Stimulated activated CD4-positive, alpha-beta T cell treated with anti-CD3 and anti-CD28 coated beads, TNF-alpha, amount 100 ng/mL, for 4 hours (primary cell): ENCODE measurements at regions not wholly inside any gene's neighbourhood (a gene's known extent, or its start where the extent isn't known, plus 50 kb on each side); places are given as distances from the start of the nearest gene placed in this dataset.
"Not testable (repeated sequence)": the region's sequence is repeated elsewhere in the genome, so short reads cannot be mapped to it uniquely, and the experiment has no call there.

Source experiments
- DNase-seq, 3 experiments: peaks; one replicate each; pipeline ENCODE4 v3.0.0-alpha.2; 2020; ENCODE audit warnings: low read depth in 3 of 3

GRCh38 chr4:140249351-140249750 is 95.4 kb upstream of the MAML3 start:
- DNase-seq = no peak

- no peak for DNase-seq
Measured at GRCh38 chr4:140247237-140247636, 93.3 kb upstream of the MAML3 start.

- DNase-seq = no peak
Measured at GRCh38 chr4:140246216-140246615, 92.2 kb upstream of the MAML3 start.

- DNase-seq = no peak
Measured at GRCh38 chr4:140244328-140244727, 90.3 kb upstream of the MAML3 start.

GRCh38 chr4:140243278-140243753 is 89.3 kb upstream of the MAML3 start:
- no peak for DNase-seq

- DNase-seq = no peak
Measured at GRCh38 chr4:140242357-140243277, 88.6 kb upstream of the MAML3 start.

GRCh38 chr4:140240237-140240636 is 86.3 kb upstream of the MAML3 start:
- DNase-seq = no peak

- DNase-seq = no peak
Measured at GRCh38 chr4:140239311-140239710, 85.3 kb upstream of the MAML3 start.

- DNase-seq = no peak
Measured at GRCh38 chr4:140238351-140239056, 84.5 kb upstream of the MAML3 start.

GRCh38 chr4:140237616-140238350 is 83.8 kb upstream of the MAML3 start:
- no peak for DNase-seq

GRCh38 chr4:140236654-140237169 is 82.7 kb upstream of the MAML3 start:
- DNase-seq = no peak

- DNase-seq = no peak
Measured at GRCh38 chr4:140234697-140235060, 80.7 kb upstream of the MAML3 start.

- no peak for DNase-seq
Measured at GRCh38 chr4:140233791-140234696, 80.1 kb upstream of the MAML3 start.

GRCh38 chr4:140229881-140230280 is 75.9 kb upstream of the MAML3 start:
- DNase-seq = no peak

GRCh38 chr4:140227286-140227685 is 73.3 kb upstream of the MAML3 start:
- DNase-seq = no peak

GRCh38 chr4:140223056-140223810 is 69.2 kb upstream of the MAML3 start:
- DNase-seq = no peak

GRCh38 chr4:140222171-140222570 is 68.2 kb upstream of the MAML3 start:
- no peak for DNase-seq

- no peak for DNase-seq
Measured at GRCh38 chr4:140220058-140220457, 66.1 kb upstream of the MAML3 start.

- DNase-seq = no peak
Measured at GRCh38 chr4:140219567-140219966, 65.6 kb upstream of the MAML3 start.

- not testable (repeated sequence) for DNase-seq
Measured at GRCh38 chr4:140219070-140219469, 65.1 kb upstream of the MAML3 start.
